Neutrophil (primary cell): ENCODE measurements at regions not wholly inside any gene's neighbourhood (a gene's known extent, or its start where the extent isn't known, plus 50 kb on each side); places are given as distances from the start of the nearest gene placed in this dataset.

Experiments used
- H3K27ac ChIP-seq: fragments of 200-600 bp; sonication (generic); 2 replicates; pipeline ENCODE4 v1.5.1; 2016; ENCODE audit warnings: mild to moderate bottlenecking, moderate library complexity
- H3K27me3 ChIP-seq: fragments of 200-600 bp; sonication (generic); 2 replicates; pipeline ENCODE4 v1.6.0; 2016; ENCODE audit warnings: mild to moderate bottlenecking
- H3K36me3 ChIP-seq: fragments of 200-600 bp; sonication (generic); 2 replicates; pipeline ENCODE4 v1.5.1; 2017
- H3K4me1 ChIP-seq, 2 experiments: fragments of 200-600 bp in 1 of 2; sonication (generic) in 1 of 2; 1 replicate in 1 of 2; 2 replicates in 1 of 2; pipeline versions ENCODE4 v1.5.1 to v1.6.1; 2013 to 2016; ENCODE audit warnings: low read depth in 1 of 2, low read length in 1 of 2, mild to moderate bottlenecking in 1 of 2, moderate library complexity in 1 of 2; ENCODE audit not compliant: control insufficient read depth in 1 of 2, insufficient read depth in 1 of 2
- H3K4me3 ChIP-seq, 2 experiments: fragments of 200-600 bp in 1 of 2; sonication (generic) in 1 of 2; 1 replicate in 1 of 2; 2 replicates in 1 of 2; pipeline ENCODE4 v1.5.1; 2013 to 2016; ENCODE audit warnings: low read depth in 1 of 2, low read length in 1 of 2, mild to moderate bottlenecking in 1 of 2, moderate library complexity in 1 of 2
- H3K9me3 ChIP-seq: fragments of 200-600 bp; sonication (generic); 2 replicates; pipeline ENCODE4 v1.5.1; 2016
- CTCF ChIP-seq: fragments of 200-600 bp; sonication (generic); IDR thresholded peaks from 2 replicates; pipeline ENCODE4 v1.5.1; 2016; ENCODE audit warnings: antibody characterized with exemption

- no peaks in the 10 kb centered on the region for H3K36me3 ChIP-seq
- no peaks in the 10 kb centered on the region for H3K9me3 ChIP-seq
- H3K27me3 ChIP-seq = peaks cover 30% of the 10 kb centered on the region
- H3K4me3 ChIP-seq = no peak overlapping the region
- H3K27ac ChIP-seq = no peak overlapping the region
- no peaks in the 10 kb centered on the region for H3K4me1 ChIP-seq
- TF ChIP-seq CTCF = no peak
Observed at GRCh38 chr9:99356512-99356971, 134.5 kb downstream of the SEC61B start.

GRCh38 chr9:99357575-99357974, 135.5 kb downstream of the SEC61B start:
- Histone ChIP-seq H3K27ac (no peak overlapping the region), H3K36me3 (no peaks in the 10 kb centered on the region), H3K27me3 (peaks cover 40% of the 10 kb centered on the region), H3K4me1 (no peaks in the 10 kb centered on the region), H3K4me3 (no peak overlapping the region), H3K9me3 (no peaks in the 10 kb centered on the region)
- no peak for TF ChIP-seq CTCF

DNA sequence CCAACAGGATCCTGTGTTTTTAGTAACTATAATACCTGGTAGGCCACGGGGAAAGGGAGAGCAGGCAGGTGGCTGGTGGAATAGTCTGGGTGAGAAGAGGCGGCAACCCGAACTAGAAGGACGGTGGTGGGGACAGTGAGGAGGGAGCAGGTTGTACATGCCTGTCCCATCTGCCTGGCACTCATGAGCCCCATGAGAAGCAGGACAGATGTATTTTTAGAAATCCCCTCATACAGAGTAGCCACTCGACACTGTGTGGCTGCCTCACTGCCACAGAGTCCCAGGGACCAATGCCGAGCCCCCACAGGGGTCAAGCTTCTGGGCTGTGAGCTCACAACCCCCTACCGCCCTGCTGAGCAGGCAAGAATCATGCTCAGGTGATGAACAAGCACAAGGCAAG, 136.6 kb downstream of the SEC61B start:
- Histone ChIP-seq H3K4me3 (no peak overlapping the region), H3K4me1 (no peaks in the 10 kb centered on the region), H3K9me3 (no peaks in the 10 kb centered on the region), H3K27ac (no peak overlapping the region), H3K36me3 (no peaks in the 10 kb centered on the region), H3K27me3 (peaks cover 46% of the 10 kb centered on the region)
- TF ChIP-seq CTCF = no peak

- H3K4me1 ChIP-seq = no peaks in the 10 kb centered on the region
- H3K27ac ChIP-seq = no peak overlapping the region
- H3K9me3 ChIP-seq = no peaks in the 10 kb centered on the region
- H3K4me3 ChIP-seq = no peak overlapping the region
- H3K36me3 ChIP-seq = no peaks in the 10 kb centered on the region
- no peak for TF ChIP-seq CTCF
- H3K27me3 ChIP-seq = peaks cover 46% of the 10 kb centered on the region
Observed at GRCh38 chr9:99359336-99359735, 137.3 kb downstream of the SEC61B start.

GRCh38 chr9:99360026-99360425, 137.9 kb downstream of the SEC61B start:
- Histone ChIP-seq H3K9me3 (no peaks in the 10 kb centered on the region), H3K27me3 (peaks cover 46% of the 10 kb centered on the region), H3K4me1 (no peaks in the 10 kb centered on the region), H3K27ac (no peak overlapping the region), H3K4me3 (no peak overlapping the region), H3K36me3 (no peaks in the 10 kb centered on the region)
- TF ChIP-seq CTCF = no peak

- H3K4me1 ChIP-seq = no peaks in the 10 kb centered on the region
- H3K9me3 ChIP-seq = no peaks in the 10 kb centered on the region
- no peak for TF ChIP-seq CTCF
- no peak overlapping the region for H3K4me3 ChIP-seq
- no peak overlapping the region for H3K27ac ChIP-seq
- H3K36me3 ChIP-seq = no peaks in the 10 kb centered on the region
- H3K27me3 ChIP-seq = peaks cover 50% of the 10 kb centered on the region
Observed at GRCh38 chr9:99361817-99362216, 139.7 kb downstream of the SEC61B start.
